HCT116 (cell line): ENCODE measurements at regions not wholly inside any gene's neighbourhood (a gene's known extent, or its start where the extent isn't known, plus 50 kb on each side); places are given as distances from the start of the nearest gene placed in this dataset.

Experiments used
- ATAC-seq: fragments of 200-7000 bp; cut with Tn5 transposase; 2 replicates; pipeline ENCODE4 v1.9.1; 2020; ENCODE audit warnings: mild to moderate bottlenecking, moderate library complexity
- BruUV-seq: library from RNA; stranded (reverse); fragments of 400-500 nt; replicated peaks from 2 replicates; lab custom pipeline; 2021; lab: Mats Ljungman, UMichigan
- CTCF ChIA-PET: fragments of 300-600 bp; sonication (Branson Sonifier 250); formaldehyde crosslinking; loops from one replicate; lab custom pipeline; 2021; ENCODE audit warnings: antibody characterized with exemption; lab: Charles Lee
- POLR2A ChIA-PET: fragments of 300-600, 350-600 bp; sonication (Branson Sonifier 250); formaldehyde crosslinking; loops from one replicate; lab custom pipeline; 2021; ENCODE audit warnings: antibody characterized with exemption; lab: Charles Lee
- RAD21 ChIA-PET, 2 experiments: fragments of 300-600 bp; sonication (Branson Sonifier 250); formaldehyde crosslinking; loops; one replicate each; lab custom pipeline; 2023; ENCODE audit warnings: low total read pairs in 2 of 2; ENCODE audit not compliant: uncharacterized antibody in 2 of 2, unreplicated experiment in 2 of 2, low non-redundant PET in 1 of 2; lab: Charles Lee
- DNase-seq: peaks from one replicate; pipeline ENCODE4 v3.0.0-alpha.2; 2010; ENCODE audit warnings: low read depth, low spot score
- H2AFZ ChIP-seq: fragments of 200-600 bp; shearing (Covaris generic), sonication (generic); 2 replicates; pipeline ENCODE4 v1.6.1; 2017; ENCODE audit warnings: low read depth, mixed run types, mixed read lengths, antibody characterized with exemption, low read length; ENCODE audit not compliant: poor library complexity, severe bottlenecking
- H3K27ac ChIP-seq: 2 replicates; pipeline ENCODE4 v1.5.1; 2012; ENCODE audit warnings: low read depth, low read length
- H3K27me3 ChIP-seq: fragments of 200-600 bp; sonication (generic); 2 replicates; pipeline ENCODE4 v1.6.1; 2016; ENCODE audit warnings: mixed run types, low read length, mixed read lengths; ENCODE audit not compliant: insufficient read depth
- H3K36me3 ChIP-seq, 2 experiments: fragments of 200-500 bp in 1 of 2; fragments of 200-600 bp in 1 of 2; sonication (Bioruptor generic) in 1 of 2; sonication (generic) in 1 of 2; 2 replicates each; pipeline versions ENCODE4 v1.5.1 to v1.6.1; 2014 to 2016; ENCODE audit warnings: low read length in 2 of 2, inconsistent platforms in 1 of 2, mixed read lengths in 1 of 2, mixed run types in 1 of 2; ENCODE audit not compliant: insufficient read depth in 2 of 2, control insufficient read depth in 1 of 2
- H3K4me1 ChIP-seq, 2 experiments: fragments of 200-600 bp in 1 of 2; sonication (generic) in 1 of 2; 2 replicates each; pipeline versions ENCODE4 v1.5.1 to v1.6.1; 2012 to 2017; ENCODE audit warnings: low read length in 2 of 2, inconsistent platforms in 1 of 2, mild to moderate bottlenecking in 1 of 2, mixed read lengths in 1 of 2, mixed run types in 1 of 2, moderate library complexity in 1 of 2; ENCODE audit not compliant: insufficient read depth in 2 of 2, control insufficient read depth in 1 of 2
- H3K4me2 ChIP-seq: fragments of 200-600 bp; sonication (generic); 2 replicates; pipeline ENCODE4 v1.6.1; 2017; ENCODE audit warnings: mixed run types, low read length, mixed read lengths
- H3K4me3 ChIP-seq, 2 experiments: fragments of 200-600 bp in 1 of 2; sonication (generic) in 1 of 2; replicated peaks in 1 of 2; 2 replicates each; pipeline ENCODE4 v1.5.1; 2011 to 2016; ENCODE audit warnings: low read length in 2 of 2, control low read depth in 1 of 2, low read depth in 1 of 2, mild to moderate bottlenecking in 1 of 2, mixed read lengths in 1 of 2, mixed run types in 1 of 2
- H3K79me2 ChIP-seq: fragments of 200-600 bp; sonication (generic); 2 replicates; pipeline ENCODE4 v1.6.1; 2017; ENCODE audit warnings: mild to moderate bottlenecking, mixed run types, low read length, moderate library complexity, mixed read lengths; ENCODE audit not compliant: insufficient read depth
- H3K9ac ChIP-seq: fragments of 200-600 bp; sonication (generic); 2 replicates; pipeline ENCODE4 v1.6.1; 2016; ENCODE audit warnings: low read length, mixed read lengths
- H3K9me2 ChIP-seq: fragments of 200-600 bp; sonication (generic), shearing (Covaris generic); 2 replicates; pipeline ENCODE4 v1.6.1; 2017; ENCODE audit warnings: mixed run types, mild to moderate bottlenecking, moderate library complexity; ENCODE audit not compliant: insufficient read depth
- H3K9me3 ChIP-seq, 2 experiments: fragments of 200-500 bp in 1 of 2; fragments of 200-600 bp in 1 of 2; sonication (Bioruptor generic) in 1 of 2; sonication (generic) in 1 of 2; 2 replicates each; pipeline ENCODE4 v1.6.1; 2014 to 2017; ENCODE audit warnings: low read length in 2 of 2, mixed read lengths in 2 of 2, inconsistent platforms in 1 of 2, low read depth in 1 of 2, mild to moderate bottlenecking in 1 of 2, mixed run types in 1 of 2, moderate library complexity in 1 of 2; ENCODE audit not compliant: control insufficient read depth in 1 of 2, insufficient read depth in 1 of 2
- H4K20me1 ChIP-seq: fragments of 200-600 bp; sonication (generic), shearing (Covaris generic); 2 replicates; pipeline ENCODE4 v1.6.1; 2017; ENCODE audit warnings: mixed run types, mild to moderate bottlenecking, moderate library complexity; ENCODE audit not compliant: insufficient read depth
- CEBPB ChIP-seq: IDR thresholded peaks from 2 replicates; pipeline ENCODE4 v1.6.1; 2012; ENCODE audit warnings: low read depth
- EGR1 ChIP-seq: IDR thresholded peaks from 2 replicates; pipeline ENCODE4 v1.6.1; 2012; ENCODE audit warnings: low read depth
- ELF1 ChIP-seq: IDR thresholded peaks from 2 replicates; pipeline ENCODE4 v1.6.1; 2012; ENCODE audit warnings: low read depth, borderline replicate concordance
- EZH2phosphoT487 ChIP-seq: fragments of 200-600 bp; IDR thresholded peaks from 2 replicates; pipeline ENCODE4 v1.6.1; 2018; ENCODE audit warnings: antibody characterized with exemption, borderline replicate concordance
- FOSL1 ChIP-seq: IDR thresholded peaks from 2 replicates; pipeline ENCODE4 v1.6.1; 2012; ENCODE audit warnings: low read depth
- JUND ChIP-seq: IDR thresholded peaks from 2 replicates; pipeline ENCODE4 v1.6.1; 2012
- POLR2A ChIP-seq: IDR thresholded peaks from 2 replicates; pipeline ENCODE4 v1.7.0; 2011; ENCODE audit warnings: borderline replicate concordance; ENCODE audit not compliant: insufficient read depth, insufficient read length; ENCODE audit errors: extremely low read depth
- SP1 ChIP-seq: IDR thresholded peaks from 2 replicates; pipeline ENCODE4 v1.6.1; 2012; ENCODE audit warnings: low read depth
- TCF7L2 ChIP-seq: IDR thresholded peaks from 2 replicates; pipeline ENCODE4 v1.7.0; 2011; ENCODE audit warnings: borderline replicate concordance, inconsistent platforms; ENCODE audit not compliant: insufficient read depth, insufficient read length; ENCODE audit errors: extremely low read depth
- YY1 ChIP-seq: IDR thresholded peaks from 2 replicates; pipeline ENCODE4 v1.6.1; 2011; ENCODE audit warnings: low read length, low read depth, moderate library complexity, mild to moderate bottlenecking; ENCODE audit not compliant: insufficient replicate concordance; ENCODE audit errors: extremely low read depth
- ZFX ChIP-seq: fragments of 450-650 bp; IDR thresholded peaks from 2 replicates; pipeline ENCODE4 v1.6.1; 2017
- ZNF274 ChIP-seq: fragments of 200-500 bp; sonication (Bioruptor generic); IDR thresholded peaks from 2 replicates; pipeline ENCODE4 v1.6.1; 2014; ENCODE audit warnings: mild to moderate bottlenecking, low read depth, low read length, inconsistent platforms
- intact Hi-C: fragments of 100-400 bp; cut with micrococcal nuclease; formaldehyde crosslinking; loops from 2 replicates; pipeline ENCODE4 v1.10.0; 2022
- TF ChIP-seq, protein P1 (sequence below): IDR thresholded peaks from 2 replicates; pipeline ENCODE4 v1.6.1; 2012
- TF ChIP-seq, protein P2 (sequence below), 3 experiments: fragments of 200-600 bp in 1 of 3; sonication (generic) in 1 of 3; IDR thresholded peaks in 2 of 3; conservative IDR thresholded peaks in 1 of 3; 2 replicates each; pipeline ENCODE4 v1.5.1; 2012 to 2017; ENCODE audit warnings: low read depth in 2 of 3, low read length in 2 of 3, antibody characterized with exemption in 1 of 3, borderline replicate concordance in 1 of 3, control low read depth in 1 of 3, mild to moderate bottlenecking in 1 of 3, mixed read lengths in 1 of 3, mixed run types in 1 of 3, moderate library complexity in 1 of 3; ENCODE audit not compliant: insufficient read depth in 1 of 3
- TF ChIP-seq, protein P3 (sequence below): IDR thresholded peaks from 2 replicates; pipeline ENCODE4 v1.6.1; 2011; ENCODE audit warnings: mild to moderate bottlenecking, low read length, moderate library complexity; ENCODE audit not compliant: insufficient replicate concordance; ENCODE audit errors: extremely low read depth

DNA sequence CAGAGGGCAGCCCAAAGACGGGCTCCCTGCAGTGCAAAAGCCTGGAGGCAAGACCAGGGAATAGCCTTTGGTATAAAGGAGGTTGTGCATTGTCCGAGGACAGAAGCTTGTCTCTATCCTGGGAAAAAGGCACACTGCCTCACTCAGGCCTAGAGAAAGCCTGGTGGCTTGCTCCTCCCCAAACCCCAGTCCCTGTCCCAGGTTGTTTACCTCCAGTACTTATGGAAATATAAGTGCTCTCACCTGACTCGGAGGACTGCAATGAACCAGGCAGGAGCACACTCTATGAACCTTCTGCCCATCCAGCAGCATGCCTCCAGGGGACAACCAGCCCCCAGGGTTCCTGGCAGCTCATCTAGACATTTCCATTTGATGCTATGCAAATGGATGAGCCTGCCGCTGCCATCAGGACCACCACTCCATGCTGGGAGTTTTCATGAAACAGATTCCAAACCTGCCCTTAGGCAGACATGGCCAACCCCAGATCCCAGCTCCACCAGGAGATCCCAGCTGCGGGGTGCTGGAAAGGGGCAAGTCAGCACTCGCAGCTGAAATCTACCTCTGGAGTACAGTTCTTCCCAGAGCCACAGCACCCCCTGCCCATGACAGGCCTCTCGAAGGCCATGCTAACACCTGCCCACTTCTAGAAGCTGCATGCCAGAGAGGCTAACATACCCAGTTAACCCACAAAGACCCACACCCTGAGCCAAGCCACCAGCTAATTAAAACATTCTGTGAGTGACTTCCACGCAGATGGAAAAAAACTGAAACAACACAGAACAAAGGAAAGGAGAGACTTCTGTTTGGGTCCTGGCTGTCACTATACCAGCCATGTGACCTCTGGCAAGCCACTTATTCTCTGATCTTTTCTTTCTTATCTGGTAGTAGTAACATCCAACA, 101.7 kb downstream of the TTC32 start:
- no TSS peak for BruUV-seq
- ChIA-PET POLR2A (no interaction called here), CTCF (no interaction called here), RAD21 (no interaction called here)
- TF ChIP-seq FOSL1 (no peak), YY1 (no peak)
- H3K9ac ChIP-seq, result no peak overlapping the region
- no peaks in the 10 kb centered on the region for H3K36me3 ChIP-seq
- no peak overlapping the region for H3K4me3 ChIP-seq
- H4K20me1 ChIP-seq, result no peaks in the 10 kb centered on the region
- no peaks in the 10 kb centered on the region for H3K9me2 ChIP-seq
- H3K27me3 ChIP-seq, result peaks cover 40% of the 10 kb centered on the region; the same call in 1 of the 2 replicates
- ATAC-seq (no peak), DNase-seq (no peak)
- no peak overlapping the region for H3K27ac ChIP-seq
- H3K79me2 ChIP-seq, result no peaks in the 10 kb centered on the region
- H3K4me1 ChIP-seq, result peaks cover 19 to 23% of the 10 kb centered on the region in 2 experiments
- H2AFZ ChIP-seq, result no peak overlapping the region
- intact Hi-C loops, result no loop called here
- H3K9me3 ChIP-seq, result no peaks in the 10 kb centered on the region
- H3K4me2 ChIP-seq, result no peak overlapping the region

DNA sequence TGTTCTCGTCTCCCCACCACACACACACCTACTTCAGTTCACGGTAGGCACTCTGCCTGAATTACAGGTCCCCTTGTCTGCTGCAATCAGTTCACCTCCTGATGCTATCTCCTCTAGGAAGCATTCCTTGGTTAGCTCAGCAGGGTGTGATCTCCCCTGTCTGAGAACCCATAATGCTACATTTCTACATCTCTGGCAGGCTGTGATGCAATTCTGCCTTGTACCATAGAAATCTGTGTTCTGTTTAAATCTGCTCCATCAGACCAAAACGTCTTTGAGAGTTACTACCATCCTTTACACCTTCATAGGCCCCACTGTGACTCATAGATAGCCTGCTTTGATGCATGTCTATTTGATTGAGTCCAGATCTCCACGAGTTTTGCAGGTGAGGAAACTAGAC, 103.9 kb downstream of the TTC32 start:
- no peak overlapping the region for H3K4me3 ChIP-seq
- no peaks in the 10 kb centered on the region for H3K9me3 ChIP-seq
- BruUV-seq, result no TSS peak
- H3K27ac ChIP-seq, result no peak overlapping the region
- H3K36me3 ChIP-seq, result no peaks in the 10 kb centered on the region
- H3K27me3 ChIP-seq, result peaks cover 42% of the 10 kb centered on the region
- POLR2A ChIA-PET, result no interaction called here
- intact Hi-C loops, result no loop called here
- no peaks in the 10 kb centered on the region for H3K9me2 ChIP-seq
- H3K4me1 ChIP-seq, result peaks cover 19 to 23% of the 10 kb centered on the region in 2 experiments
- H2AFZ ChIP-seq, result no peak overlapping the region
- no peak for ATAC-seq
- H3K9ac ChIP-seq, result no peak overlapping the region
- no peaks in the 10 kb centered on the region for H4K20me1 ChIP-seq
- RAD21 ChIA-PET, result no interaction called here
- no peak for DNase-seq
- no peak overlapping the region for H3K4me2 ChIP-seq
- CTCF ChIA-PET, result no interaction called here
- no peaks in the 10 kb centered on the region for H3K79me2 ChIP-seq
- no peak for TF ChIP-seq SP1
- no peak for TF ChIP-seq ZFX
- TF ChIP-seq, protein P1, sequence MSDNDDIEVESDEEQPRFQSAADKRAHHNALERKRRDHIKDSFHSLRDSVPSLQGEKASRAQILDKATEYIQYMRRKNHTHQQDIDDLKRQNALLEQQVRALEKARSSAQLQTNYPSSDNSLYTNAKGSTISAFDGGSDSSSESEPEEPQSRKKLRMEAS, result no peak
- TF ChIP-seq JUND, result no peak
- no peak for TF ChIP-seq CEBPB
- TF ChIP-seq, protein P2, sequence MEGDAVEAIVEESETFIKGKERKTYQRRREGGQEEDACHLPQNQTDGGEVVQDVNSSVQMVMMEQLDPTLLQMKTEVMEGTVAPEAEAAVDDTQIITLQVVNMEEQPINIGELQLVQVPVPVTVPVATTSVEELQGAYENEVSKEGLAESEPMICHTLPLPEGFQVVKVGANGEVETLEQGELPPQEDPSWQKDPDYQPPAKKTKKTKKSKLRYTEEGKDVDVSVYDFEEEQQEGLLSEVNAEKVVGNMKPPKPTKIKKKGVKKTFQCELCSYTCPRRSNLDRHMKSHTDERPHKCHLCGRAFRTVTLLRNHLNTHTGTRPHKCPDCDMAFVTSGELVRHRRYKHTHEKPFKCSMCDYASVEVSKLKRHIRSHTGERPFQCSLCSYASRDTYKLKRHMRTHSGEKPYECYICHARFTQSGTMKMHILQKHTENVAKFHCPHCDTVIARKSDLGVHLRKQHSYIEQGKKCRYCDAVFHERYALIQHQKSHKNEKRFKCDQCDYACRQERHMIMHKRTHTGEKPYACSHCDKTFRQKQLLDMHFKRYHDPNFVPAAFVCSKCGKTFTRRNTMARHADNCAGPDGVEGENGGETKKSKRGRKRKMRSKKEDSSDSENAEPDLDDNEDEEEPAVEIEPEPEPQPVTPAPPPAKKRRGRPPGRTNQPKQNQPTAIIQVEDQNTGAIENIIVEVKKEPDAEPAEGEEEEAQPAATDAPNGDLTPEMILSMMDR (IDR thresholded peaks at IDR 0.05 in 2 of 3, conservative IDR thresholded peaks at IDR 0.05 in 1 of 3; ENCODE audit: borderline replicate concordance in 1 of 3, insufficient read depth in 1 of 3, low read depth in 2 of 3, low read length in 2 of 3), result no peak
- no peak for TF ChIP-seq EZH2phosphoT487
- TF ChIP-seq EGR1, result no peak
- no peak for TF ChIP-seq ZNF274
- TF ChIP-seq, protein P3, sequence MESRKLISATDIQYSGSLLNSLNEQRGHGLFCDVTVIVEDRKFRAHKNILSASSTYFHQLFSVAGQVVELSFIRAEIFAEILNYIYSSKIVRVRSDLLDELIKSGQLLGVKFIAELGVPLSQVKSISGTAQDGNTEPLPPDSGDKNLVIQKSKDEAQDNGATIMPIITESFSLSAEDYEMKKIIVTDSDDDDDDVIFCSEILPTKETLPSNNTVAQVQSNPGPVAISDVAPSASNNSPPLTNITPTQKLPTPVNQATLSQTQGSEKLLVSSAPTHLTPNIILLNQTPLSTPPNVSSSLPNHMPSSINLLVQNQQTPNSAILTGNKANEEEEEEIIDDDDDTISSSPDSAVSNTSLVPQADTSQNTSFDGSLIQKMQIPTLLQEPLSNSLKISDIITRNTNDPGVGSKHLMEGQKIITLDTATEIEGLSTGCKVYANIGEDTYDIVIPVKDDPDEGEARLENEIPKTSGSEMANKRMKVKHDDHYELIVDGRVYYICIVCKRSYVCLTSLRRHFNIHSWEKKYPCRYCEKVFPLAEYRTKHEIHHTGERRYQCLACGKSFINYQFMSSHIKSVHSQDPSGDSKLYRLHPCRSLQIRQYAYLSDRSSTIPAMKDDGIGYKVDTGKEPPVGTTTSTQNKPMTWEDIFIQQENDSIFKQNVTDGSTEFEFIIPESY, result no peak
- TF ChIP-seq FOSL1, result no peak
- no peak for TF ChIP-seq POLR2A
- TF ChIP-seq TCF7L2, result no peak
- TF ChIP-seq ELF1, result no peak
